Dermis blood vessel endothelial cell (primary cell): ENCODE measurements at regions not wholly inside any gene's neighbourhood (a gene's known extent, or its start where the extent isn't known, plus 50 kb on each side); places are given as distances from the start of the nearest gene placed in this dataset.

Experiments used
- DNase-seq: peaks from one replicate; pipeline ENCODE4 v3.0.0; 2010

- DNase-seq = no peak
These were observed 740.3 kb upstream of the RAB6C start for GRCh38 chr2:129239141-129239540.

- DNase-seq = no peak
These were observed 739.4 kb upstream of the RAB6C start for GRCh38 chr2:129240061-129240460.

- no peak for DNase-seq
These were observed 737.2 kb upstream of the RAB6C start for GRCh38 chr2:129242269-129242668.

- DNase-seq = no peak
These were observed 731.7 kb upstream of the RAB6C start for GRCh38 chr2:129247751-129248150.

- no peak for DNase-seq
These were observed 731.3 kb upstream of the RAB6C start for GRCh38 chr2:129248198-129248597.

GRCh38 chr2:129252781-129253460 lies 726.5 kb upstream of the RAB6C start:
- DNase-seq = no peak

GRCh38 chr2:129253461-129253812 lies 726.0 kb upstream of the RAB6C start:
- no peak for DNase-seq

GRCh38 chr2:129254718-129255117 lies 724.7 kb upstream of the RAB6C start:
- no peak for DNase-seq

- DNase-seq = no peak
These were observed 723.7 kb upstream of the RAB6C start for GRCh38 chr2:129255610-129256313.

GRCh38 chr2:129256642-129257041 lies 722.8 kb upstream of the RAB6C start:
- DNase-seq = no peak

GRCh38 chr2:129262934-129263333 lies 716.5 kb upstream of the RAB6C start:
- DNase-seq = no peak

- DNase-seq = no peak
These were observed 715.5 kb upstream of the RAB6C start for GRCh38 chr2:129263939-129264338.

- DNase-seq = no peak
These were observed 711.9 kb upstream of the RAB6C start for GRCh38 chr2:129267559-129267958.

- no peak for DNase-seq
These were observed 706.0 kb upstream of the RAB6C start for GRCh38 chr2:129273266-129274037.

- DNase-seq = no peak
These were observed 705.4 kb upstream of the RAB6C start for GRCh38 chr2:129274038-129274415.

- no peak for DNase-seq
These were observed 704.5 kb upstream of the RAB6C start for GRCh38 chr2:129274918-129275317.

GRCh38 chr2:129275706-129276105 lies 703.8 kb upstream of the RAB6C start:
- DNase-seq = no peak

- no peak for DNase-seq
These were observed 702.4 kb upstream of the RAB6C start for GRCh38 chr2:129276978-129277584.

GRCh38 chr2:129277585-129277981 lies 701.9 kb upstream of the RAB6C start:
- DNase-seq = no peak

- no peak for DNase-seq
These were observed 697.5 kb upstream of the RAB6C start for GRCh38 chr2:129281791-129282530.

GRCh38 chr2:129285012-129285411 lies 694.5 kb upstream of the RAB6C start:
- DNase-seq = no peak

GRCh38 chr2:129293326-129293725 lies 686.1 kb upstream of the RAB6C start:
- DNase-seq = no peak

- no peak for DNase-seq
These were observed 683.1 kb upstream of the RAB6C start for GRCh38 chr2:129296396-129296795.
